K562 (cell line): ENCODE measurements at regions not wholly inside any gene's neighbourhood (a gene's known extent, or its start where the extent isn't known, plus 50 kb on each side); places are given as distances from the start of the nearest gene placed in this dataset.

Source experiments
- CEBPB ChIP-seq: fragments of 450-650 bp; IDR thresholded peaks from 2 replicates; pipeline ENCODE4 v1.6.1; 2016; ENCODE audit warnings: missing genetic modification characterization, missing compliant biosample characterization
- FOXP4 ChIP-seq: sonication (generic); formaldehyde crosslinking; IDR thresholded peaks from 2 replicates; pipeline ENCODE4 v1.8.0; 2022; ENCODE audit warnings: mild to moderate bottlenecking, missing genetic modification reagents, borderline replicate concordance
- HINFP ChIP-seq: fragments of 450-650 bp; conservative IDR thresholded peaks from 2 replicates; pipeline ENCODE4 v1.6.1; 2016; ENCODE audit warnings: missing genetic modification characterization, low read depth, mild to moderate bottlenecking, control low read depth, missing compliant biosample characterization
- ID3 ChIP-seq, 2 experiments: fragments of 250-450 bp in 1 of 2; fragments of 450-650 bp in 1 of 2; sonication (Bioruptor Pico) in 1 of 2; IDR thresholded peaks; 2 replicates each; pipeline versions ENCODE4 v1.6.1 to v1.8.0; 2016 to 2021; ENCODE audit warnings: mild to moderate bottlenecking in 2 of 2, moderate library complexity in 2 of 2, missing compliant biosample characterization in 1 of 2, missing genetic modification characterization in 1 of 2
- KDM5B ChIP-seq: fragments of 200-600 bp; sonication (generic); IDR thresholded peaks from 2 replicates; pipeline ENCODE4 v1.6.1; 2012; ENCODE audit warnings: low read depth, mild to moderate bottlenecking, moderate library complexity, low read length, control low read depth, inconsistent platforms; ENCODE audit not compliant: insufficient replicate concordance
- MITF ChIP-seq: IDR thresholded peaks from 2 replicates; pipeline ENCODE4 v1.6.1; 2014; ENCODE audit warnings: antibody characterized with exemption
- PPARD ChIP-seq: fragments of 250-450 bp; sonication (Bioruptor Pico); IDR thresholded peaks from 2 replicates; pipeline ENCODE4 v1.8.0; 2022; ENCODE audit warnings: inconsistent platforms, mild to moderate bottlenecking, moderate library complexity
- RFX1 ChIP-seq: fragments of 450-650 bp; IDR thresholded peaks from 2 replicates; pipeline ENCODE4 v1.6.1; 2016; ENCODE audit warnings: mild to moderate bottlenecking, moderate library complexity
- RHOXF2B ChIP-seq: fragments of 250-450 bp; sonication (Bioruptor Pico); conservative IDR thresholded peaks from 2 replicates; pipeline ENCODE4 v1.5.1; 2021
- SMC3 ChIP-seq: conservative IDR thresholded peaks from 2 replicates; pipeline ENCODE4 v1.6.1; 2011; ENCODE audit warnings: low read depth, low read length, improper control_type of control experiment; ENCODE audit not compliant: insufficient read depth
- ZC3H8 ChIP-seq: fragments of 450-650 bp; IDR thresholded peaks from 2 replicates; pipeline ENCODE4 v1.6.1; 2017
- ZNF561 ChIP-seq: fragments of 450-650 bp; formaldehyde crosslinking; conservative IDR thresholded peaks from 2 replicates; pipeline ENCODE4 v1.4.0; 2020; ENCODE audit warnings: mild to moderate bottlenecking, moderate library complexity
- TF ChIP-seq, protein P1 (sequence below), 3 experiments: IDR thresholded peaks in 2 of 3; conservative IDR thresholded peaks in 1 of 3; 2 replicates each; pipeline ENCODE4 v1.5.1; 2011 to 2012; ENCODE audit warnings: low read length in 3 of 3, mild to moderate bottlenecking in 3 of 3, control low read depth in 2 of 3, improper control_type of control experiment in 1 of 3, inconsistent platforms in 1 of 3, low read depth in 1 of 3, mixed read lengths in 1 of 3, moderate library complexity in 1 of 3; ENCODE audit not compliant: insufficient read depth in 2 of 3
- TF ChIP-seq, protein P2 (sequence below): sonication (generic); formaldehyde crosslinking; IDR thresholded peaks from 2 replicates; pipeline ENCODE4 v1.5.0; 2020; ENCODE audit warnings: missing genetic modification reagents
- TF ChIP-seq, protein P3 (sequence below): fragments of 450-650 bp; IDR thresholded peaks from 2 replicates; pipeline ENCODE4 v1.7.0; 2016; ENCODE audit warnings: borderline replicate concordance

DNA sequence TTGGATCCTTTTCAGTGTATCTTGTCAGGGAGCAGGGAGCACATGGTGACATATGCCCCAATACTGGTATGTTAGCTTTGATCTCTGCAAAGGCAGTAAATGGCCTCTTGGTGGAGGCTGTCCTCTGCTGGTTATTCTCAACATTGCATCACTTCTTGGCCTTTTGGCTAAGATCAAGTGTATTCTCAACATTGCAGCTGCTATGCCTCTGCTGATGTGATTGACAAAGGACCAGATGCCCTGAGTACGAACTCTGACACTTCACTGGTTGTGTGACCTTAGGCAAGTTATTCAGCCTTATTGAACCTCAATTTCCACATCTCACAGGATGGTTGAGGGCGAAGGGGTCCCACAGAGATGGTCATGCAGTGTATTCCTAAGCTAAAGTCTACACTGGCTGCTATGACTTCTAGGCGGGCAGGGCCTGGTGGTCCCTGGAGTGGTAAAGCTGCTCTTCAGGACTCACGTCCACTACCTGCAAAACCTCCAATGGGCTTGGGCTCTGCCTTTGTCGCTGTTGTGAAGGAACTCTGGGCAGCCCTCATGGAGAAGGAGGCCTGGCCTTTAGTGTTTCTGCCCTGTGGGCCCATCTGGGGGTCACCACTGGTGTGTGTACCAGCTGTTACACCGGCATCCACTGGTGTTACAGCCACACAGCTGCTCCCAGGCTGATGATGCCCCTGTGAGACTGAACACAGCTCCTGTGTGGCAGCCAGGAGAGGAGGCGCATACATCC, 64.8 kb downstream of the DNTTIP2 start (continued):
- TF ChIP-seq, protein P1, sequence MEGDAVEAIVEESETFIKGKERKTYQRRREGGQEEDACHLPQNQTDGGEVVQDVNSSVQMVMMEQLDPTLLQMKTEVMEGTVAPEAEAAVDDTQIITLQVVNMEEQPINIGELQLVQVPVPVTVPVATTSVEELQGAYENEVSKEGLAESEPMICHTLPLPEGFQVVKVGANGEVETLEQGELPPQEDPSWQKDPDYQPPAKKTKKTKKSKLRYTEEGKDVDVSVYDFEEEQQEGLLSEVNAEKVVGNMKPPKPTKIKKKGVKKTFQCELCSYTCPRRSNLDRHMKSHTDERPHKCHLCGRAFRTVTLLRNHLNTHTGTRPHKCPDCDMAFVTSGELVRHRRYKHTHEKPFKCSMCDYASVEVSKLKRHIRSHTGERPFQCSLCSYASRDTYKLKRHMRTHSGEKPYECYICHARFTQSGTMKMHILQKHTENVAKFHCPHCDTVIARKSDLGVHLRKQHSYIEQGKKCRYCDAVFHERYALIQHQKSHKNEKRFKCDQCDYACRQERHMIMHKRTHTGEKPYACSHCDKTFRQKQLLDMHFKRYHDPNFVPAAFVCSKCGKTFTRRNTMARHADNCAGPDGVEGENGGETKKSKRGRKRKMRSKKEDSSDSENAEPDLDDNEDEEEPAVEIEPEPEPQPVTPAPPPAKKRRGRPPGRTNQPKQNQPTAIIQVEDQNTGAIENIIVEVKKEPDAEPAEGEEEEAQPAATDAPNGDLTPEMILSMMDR (IDR thresholded peaks at IDR 0.05 in 2 of 3, conservative IDR thresholded peaks at IDR 0.05 in 1 of 3; ENCODE audit: insufficient read depth in 2 of 3, low read depth in 1 of 3, low read length in 3 of 3) = peak; percentile 88 to 96 (median 91)
- TF ChIP-seq MITF (no peak), HINFP (tag) (no peak), RHOXF2B (CRISPR knock-in tag) (no peak), CEBPB (tag) (peak; percentile 85), KDM5B (no peak), ID3 (CRISPR knock-in tag; IDR thresholded peaks at IDR 0.05) (no peak), ID3 (tag; IDR thresholded peaks at IDR 0.05) (no peak), PPARD (CRISPR knock-in tag) (no peak), ZNF561 (CRISPR knock-in tag) (no peak), FOXP4 (CRISPR knock-in tag) (no peak), SMC3 (peak; percentile 97), ZC3H8 (no peak), RFX1 (no peak)
- TF ChIP-seq, protein P2, sequence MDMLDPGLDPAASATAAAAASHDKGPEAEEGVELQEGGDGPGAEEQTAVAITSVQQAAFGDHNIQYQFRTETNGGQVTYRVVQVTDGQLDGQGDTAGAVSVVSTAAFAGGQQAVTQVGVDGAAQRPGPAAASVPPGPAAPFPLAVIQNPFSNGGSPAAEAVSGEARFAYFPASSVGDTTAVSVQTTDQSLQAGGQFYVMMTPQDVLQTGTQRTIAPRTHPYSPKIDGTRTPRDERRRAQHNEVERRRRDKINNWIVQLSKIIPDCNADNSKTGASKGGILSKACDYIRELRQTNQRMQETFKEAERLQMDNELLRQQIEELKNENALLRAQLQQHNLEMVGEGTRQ (CRISPR knock-in tag) = no peak
- TF ChIP-seq, protein P3, sequence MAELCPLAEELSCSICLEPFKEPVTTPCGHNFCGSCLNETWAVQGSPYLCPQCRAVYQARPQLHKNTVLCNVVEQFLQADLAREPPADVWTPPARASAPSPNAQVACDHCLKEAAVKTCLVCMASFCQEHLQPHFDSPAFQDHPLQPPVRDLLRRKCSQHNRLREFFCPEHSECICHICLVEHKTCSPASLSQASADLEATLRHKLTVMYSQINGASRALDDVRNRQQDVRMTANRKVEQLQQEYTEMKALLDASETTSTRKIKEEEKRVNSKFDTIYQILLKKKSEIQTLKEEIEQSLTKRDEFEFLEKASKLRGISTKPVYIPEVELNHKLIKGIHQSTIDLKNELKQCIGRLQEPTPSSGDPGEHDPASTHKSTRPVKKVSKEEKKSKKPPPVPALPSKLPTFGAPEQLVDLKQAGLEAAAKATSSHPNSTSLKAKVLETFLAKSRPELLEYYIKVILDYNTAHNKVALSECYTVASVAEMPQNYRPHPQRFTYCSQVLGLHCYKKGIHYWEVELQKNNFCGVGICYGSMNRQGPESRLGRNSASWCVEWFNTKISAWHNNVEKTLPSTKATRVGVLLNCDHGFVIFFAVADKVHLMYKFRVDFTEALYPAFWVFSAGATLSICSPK = no peak
